Inferior parietal cortex (tissue), 1 donor: ENCODE measurements at regions not wholly inside any gene's neighbourhood (a gene's known extent, or its start where the extent isn't known, plus 50 kb on each side); places are given as distances from the start of the nearest gene placed in this dataset.

Source experiments
- DNase-seq: peaks from one replicate; pipeline ENCODE4 v3.0.0-alpha.2; 2016; ENCODE audit errors: extremely low spot score

GRCh38 chr7:130878785-130879184, 144.8 kb upstream of the KLF14 start:
- no peak for DNase-seq

GRCh38 chr7:130879191-130879590, 145.2 kb upstream of the KLF14 start:
- no peak for DNase-seq

GRCh38 chr7:130880668-130881067, 146.7 kb upstream of the KLF14 start:
- no peak for DNase-seq

- no peak for DNase-seq
Observed at GRCh38 chr7:130881091-130881798, 147.2 kb upstream of the KLF14 start.

GRCh38 chr7:130881799-130882141, 147.8 kb upstream of the KLF14 start:
- no peak for DNase-seq

- DNase-seq, result no peak
Observed at GRCh38 chr7:130882396-130882795, 148.4 kb upstream of the KLF14 start.

GRCh38 chr7:130883928-130884327, 149.9 kb upstream of the KLF14 start:
- no peak for DNase-seq

GRCh38 chr7:130884437-130885417, 150.7 kb upstream of the KLF14 start:
- DNase-seq, result no peak

- no peak for DNase-seq
Observed at GRCh38 chr7:130886438-130887135, 152.6 kb upstream of the KLF14 start.

GRCh38 chr7:130887182-130887956, 153.4 kb upstream of the KLF14 start:
- no peak for DNase-seq

- DNase-seq, result no peak
Observed at GRCh38 chr7:130887957-130888371, 154.0 kb upstream of the KLF14 start.

GRCh38 chr7:130888468-130888867, 154.5 kb upstream of the KLF14 start:
- DNase-seq, result no peak

- DNase-seq, result no peak
Observed at GRCh38 chr7:130890176-130891020, 156.4 kb upstream of the KLF14 start.

GRCh38 chr7:130891254-130892094, 157.5 kb upstream of the KLF14 start:
- DNase-seq, result no peak

- no peak for DNase-seq
Observed at GRCh38 chr7:130893441-130893894, 159.5 kb upstream of the KLF14 start.

- no peak for DNase-seq
Observed at GRCh38 chr7:130894146-130894908, 160.3 kb upstream of the KLF14 start.

GRCh38 chr7:130894909-130895750, 161.1 kb upstream of the KLF14 start:
- DNase-seq, result no peak
